NCI-H2227 treated with DMSO at 0.1 percent for 48 hours (cell line): ENCODE measurements at regions not wholly inside any gene's neighbourhood (a gene's known extent, or its start where the extent isn't known, plus 50 kb on each side); places are given as distances from the start of the nearest gene placed in this dataset.

Experiments
- DNase-seq: peaks from one replicate; lab custom pipeline; 2025; lab: John Stamatoyannopoulos, UW

DNA sequence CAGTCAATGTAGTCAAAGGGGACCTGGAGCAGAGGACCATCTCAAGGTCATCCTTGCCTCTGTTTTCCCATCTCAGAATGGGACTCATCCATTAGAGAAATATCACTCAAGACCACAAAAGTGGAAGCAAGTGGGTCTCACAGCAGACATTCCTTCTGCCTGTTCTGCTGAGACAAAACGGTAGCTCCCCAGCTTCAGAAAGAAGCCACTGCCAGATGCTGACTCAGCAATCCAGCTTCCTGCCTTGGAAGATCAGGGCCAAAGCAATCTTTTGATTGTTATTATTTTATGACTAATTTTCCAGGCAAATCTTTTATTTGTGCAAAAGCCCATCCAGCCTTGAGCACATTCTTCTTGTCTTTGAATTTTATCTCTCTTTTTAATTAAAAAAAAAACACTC lies 86.8 kb downstream of the CCT6B start:
- no peak for DNase-seq

DNA sequence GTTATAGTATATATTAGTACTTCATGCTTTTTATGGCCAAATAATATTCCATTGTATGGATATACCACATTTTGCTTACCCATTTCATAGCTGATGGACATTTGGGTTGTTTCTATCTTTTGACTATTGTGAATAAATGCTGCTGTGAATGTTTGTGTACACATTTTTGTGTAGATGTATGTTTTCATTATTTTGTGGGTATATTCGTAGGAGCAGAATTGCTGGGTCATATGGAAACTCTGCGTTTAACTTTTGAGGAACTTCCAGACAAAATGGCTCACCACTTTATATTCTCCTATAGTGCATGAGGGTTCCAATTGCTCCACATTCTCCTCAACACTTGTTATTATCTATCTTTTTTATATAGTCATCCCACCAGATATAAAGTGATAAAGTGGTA lies 88.6 kb downstream of the CCT6B start:
- no peak for DNase-seq

DNA sequence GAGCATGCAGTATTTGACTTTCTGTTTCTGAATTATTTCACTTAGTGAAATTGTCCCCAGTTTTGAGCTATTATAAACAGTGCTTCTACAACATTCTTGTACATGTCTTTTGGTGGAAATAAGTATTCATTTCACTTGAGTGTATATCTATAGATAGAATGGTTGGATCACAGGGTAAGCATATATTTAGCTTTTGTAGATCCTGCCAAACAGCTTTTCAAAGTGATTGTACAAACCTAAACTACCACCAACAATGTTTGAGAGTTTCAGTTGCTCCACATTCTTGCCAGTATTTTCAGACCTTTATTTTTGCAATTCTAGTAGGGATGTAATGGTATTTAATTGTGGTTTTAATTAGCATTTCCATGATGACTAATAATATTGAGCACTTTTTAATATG lies 91.6 kb downstream of the CCT6B start:
- DNase-seq: no peak

DNA sequence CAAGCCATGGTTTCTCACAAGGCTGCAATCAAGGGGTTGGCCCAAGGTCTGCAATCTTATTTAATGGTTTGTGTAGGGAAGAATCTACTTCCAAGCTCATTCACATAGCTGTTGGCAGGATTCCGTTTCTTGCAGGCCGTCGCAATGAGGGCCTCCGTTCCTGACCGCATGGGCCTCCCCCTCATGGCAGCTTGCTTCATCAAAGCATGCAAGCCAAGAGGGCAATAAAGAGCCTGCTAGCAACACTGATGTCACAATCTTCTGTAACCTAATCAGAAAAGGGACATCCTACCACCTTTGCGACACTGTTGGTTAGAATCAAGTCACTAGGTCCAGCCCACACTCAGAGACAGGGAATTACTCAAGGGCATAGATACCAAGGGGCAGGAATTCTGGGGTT lies 95.5 kb downstream of the CCT6B start:
- no peak for DNase-seq

DNA sequence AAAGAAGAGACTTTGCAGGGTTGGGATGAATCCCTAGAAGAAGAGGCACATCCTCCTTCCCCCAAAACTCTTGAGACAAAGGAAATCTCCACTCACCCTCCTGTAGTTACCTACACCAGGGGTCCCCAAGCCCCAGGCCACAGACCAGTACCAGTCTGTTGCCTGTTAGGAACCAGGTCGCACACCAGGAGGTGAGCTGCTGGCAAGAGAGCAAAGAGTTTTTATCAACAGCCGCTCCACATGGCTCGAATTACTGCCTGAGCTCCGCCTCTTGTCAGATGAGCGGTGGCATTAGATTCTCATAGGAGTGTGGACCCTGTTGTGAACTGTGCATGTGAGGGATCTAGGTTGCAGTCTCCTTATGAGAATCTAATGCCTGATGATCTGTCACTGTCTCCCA lies 98.9 kb downstream of the CCT6B start:
- DNase-seq: no peak

DNA sequence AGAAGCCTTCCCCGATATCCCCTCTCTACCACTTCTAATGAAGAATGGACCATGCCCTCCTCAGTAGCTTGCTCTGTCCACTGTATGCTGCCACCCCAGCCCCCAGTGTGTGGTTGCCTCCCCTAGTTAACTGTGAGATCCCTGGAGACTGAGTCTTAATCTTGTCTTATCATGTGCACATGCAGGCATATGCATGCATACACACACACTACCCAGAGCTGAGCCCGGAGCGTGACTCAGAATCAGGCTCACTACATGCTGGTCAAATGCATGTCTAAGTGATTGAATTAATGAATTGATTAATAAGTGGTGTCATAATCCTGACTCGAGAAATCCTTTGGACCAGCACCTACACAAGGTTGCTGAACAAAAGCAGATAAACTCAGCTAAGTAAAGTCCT lies 99.4 kb downstream of the CCT6B start:
- no peak for DNase-seq

DNA sequence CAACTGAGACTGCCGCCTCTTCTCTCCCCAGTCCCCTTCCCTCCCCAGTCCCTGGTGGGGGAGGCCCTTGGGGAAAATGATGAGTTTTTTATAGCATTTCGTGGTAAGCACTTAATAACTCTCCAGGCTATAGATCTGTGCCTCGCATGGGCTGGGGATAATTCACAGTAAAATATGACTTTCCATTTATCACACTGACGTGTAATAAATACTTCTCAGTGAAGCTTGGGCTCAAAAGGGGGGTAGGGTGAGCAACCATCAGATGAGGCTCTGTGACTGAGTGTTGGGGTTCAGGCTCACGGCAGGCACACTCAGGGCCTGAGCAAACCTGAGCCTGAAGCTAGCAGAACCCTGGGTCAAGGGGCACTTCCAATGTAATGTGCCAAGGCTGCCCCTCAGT lies 101.6 kb downstream of the CCT6B start:
- no peak for DNase-seq

DNA sequence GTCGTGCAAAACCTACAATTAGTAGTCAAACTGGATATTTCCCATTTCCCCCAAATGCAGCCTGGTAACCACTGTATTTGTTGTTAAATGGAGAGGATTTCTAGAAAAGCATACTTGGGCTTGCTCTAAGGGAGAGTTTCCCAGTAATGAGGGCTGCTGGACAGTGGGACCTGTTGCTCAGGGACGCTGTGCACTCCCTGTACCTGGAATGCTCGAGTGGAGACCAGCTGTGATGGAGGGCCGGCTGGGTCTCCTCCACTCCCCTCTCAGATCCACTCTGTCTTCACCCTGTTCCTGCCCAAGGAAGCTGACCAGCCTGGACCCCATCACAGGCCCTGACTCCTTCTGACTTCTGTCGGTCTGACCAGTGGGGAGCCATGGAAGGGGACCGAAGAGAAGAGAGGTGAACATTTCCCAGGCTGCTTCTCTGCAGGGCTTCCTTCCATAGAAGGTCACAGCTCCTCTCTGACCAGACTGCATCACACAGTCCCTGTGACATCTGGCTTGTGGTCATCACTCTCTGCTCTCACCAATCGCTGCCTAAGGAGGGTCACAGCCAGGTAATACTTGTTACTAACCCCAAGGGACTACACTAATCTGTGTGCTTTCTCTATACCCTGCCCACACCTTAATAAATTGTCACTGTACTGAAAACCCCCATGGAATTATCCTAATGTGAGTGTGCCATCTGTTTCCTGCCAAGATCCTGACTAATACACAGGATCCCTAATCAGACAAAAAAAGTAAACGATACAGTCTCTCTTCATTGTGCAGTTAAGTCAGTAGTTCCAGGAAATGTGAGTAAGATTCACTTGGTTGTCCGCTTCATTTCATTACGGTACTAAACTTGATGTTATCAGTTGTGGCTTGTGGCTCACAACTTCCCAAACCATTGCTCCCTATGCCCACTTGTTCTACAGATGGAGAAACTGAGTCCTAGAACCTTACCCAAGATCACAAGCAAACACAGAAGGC lies 102.4 kb downstream of the CCT6B start:
- DNase-seq: no peak

DNA sequence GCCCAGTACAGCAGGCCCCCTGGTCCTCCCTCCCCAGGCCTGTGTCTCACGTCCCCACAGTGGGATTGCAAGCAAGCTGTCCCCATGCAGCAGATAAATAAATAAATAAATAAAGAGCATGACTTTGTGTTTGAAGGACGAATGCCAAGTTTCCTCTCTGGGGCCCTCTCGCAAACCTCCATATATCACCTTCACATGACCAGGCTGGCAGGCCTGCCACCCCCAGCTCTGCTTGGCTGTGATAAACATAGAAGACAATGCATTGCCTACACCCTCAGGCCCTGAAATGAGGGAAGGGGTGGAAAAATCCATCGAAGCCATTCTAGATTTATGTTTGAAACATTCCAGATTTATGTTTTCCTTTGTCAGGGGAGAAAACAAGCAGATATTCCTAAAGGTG lies 107.3 kb downstream of the CCT6B start:
- no peak for DNase-seq

DNA sequence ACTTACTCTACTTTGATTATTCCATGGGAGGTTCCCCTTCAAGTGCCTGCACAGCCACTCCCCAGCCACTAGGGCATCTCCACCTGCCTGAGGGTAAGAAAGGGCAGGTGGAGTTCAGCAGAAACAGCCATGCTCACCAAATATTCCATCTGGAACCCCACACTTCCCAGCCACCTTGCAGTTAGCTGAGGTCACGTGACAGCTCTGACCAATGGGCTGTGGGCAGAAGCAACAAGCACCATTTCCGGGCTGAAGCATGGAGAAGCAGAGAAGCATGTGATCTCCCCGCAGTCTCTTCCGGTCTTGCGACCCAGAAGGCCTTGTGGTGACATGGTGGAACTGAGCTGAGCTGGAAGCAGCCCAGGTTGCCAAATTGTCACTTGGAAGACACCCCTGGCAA lies 108.6 kb downstream of the CCT6B start:
- no peak for DNase-seq

DNA sequence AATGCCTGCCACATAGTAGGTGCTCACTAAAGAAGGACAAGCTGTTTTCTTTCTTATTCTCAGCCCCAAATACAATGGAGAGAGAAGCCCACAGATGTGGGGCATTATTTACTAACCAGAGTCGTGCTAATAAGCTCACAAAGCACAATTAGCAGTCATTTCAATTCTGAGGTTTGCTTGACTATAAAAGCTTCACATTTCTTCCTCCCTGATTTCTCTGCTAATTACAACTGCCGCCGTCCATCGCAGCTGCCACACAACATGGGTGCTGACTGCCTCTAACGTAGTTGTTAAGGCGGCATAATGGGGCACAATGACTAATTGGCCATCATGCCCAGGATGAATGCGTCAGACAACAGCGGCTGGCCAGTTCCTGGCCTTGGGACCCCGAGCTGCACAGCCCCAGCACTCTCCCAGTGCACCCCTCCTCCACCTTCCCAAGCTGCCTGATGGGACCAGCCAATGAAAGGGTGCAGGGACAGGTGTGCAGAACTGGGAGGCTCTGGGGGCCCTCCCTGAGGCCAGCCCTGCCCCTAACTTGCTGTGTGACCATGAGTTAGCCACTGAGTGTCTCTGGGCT lies 109.2 kb downstream of the CCT6B start:
- no peak for DNase-seq

DNA sequence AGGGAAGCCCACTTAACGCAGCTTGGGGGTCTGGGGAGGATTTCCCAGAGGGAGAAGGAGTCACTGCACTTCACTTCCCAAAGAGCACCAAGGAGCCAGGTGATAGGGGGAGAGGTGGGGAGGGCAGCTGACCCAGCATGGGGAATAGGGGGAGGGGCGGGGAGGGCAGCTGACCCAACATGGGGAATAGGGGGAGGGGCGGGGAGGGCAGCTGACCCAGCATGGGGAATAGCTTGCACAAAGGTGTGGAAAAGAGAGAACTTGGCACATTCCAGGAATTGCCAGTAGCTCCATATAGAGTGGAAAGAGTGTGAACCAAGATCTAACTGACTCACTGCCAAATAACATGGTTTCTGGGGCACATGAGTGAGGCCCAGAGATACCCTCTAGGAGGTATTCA lies 110.3 kb downstream of the CCT6B start:
- no peak for DNase-seq

DNA sequence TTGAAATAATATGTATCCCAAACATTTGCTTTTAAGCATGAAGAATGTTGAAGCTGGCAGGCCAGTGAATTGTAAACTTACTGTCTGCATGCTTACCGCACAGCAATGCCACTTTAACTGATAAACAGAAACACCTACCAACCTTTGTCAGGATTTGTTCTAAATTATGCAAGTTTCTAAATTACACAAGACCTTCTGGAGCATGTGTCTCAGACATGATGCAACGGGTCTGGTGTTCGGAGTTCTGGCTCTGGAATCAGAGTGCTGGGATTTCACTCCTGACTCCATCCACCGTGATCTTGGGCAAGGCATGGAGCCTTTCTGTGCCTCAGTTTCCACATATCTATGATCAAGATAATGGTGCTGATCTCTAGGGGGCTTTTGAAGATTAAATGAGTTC lies 111.2 kb downstream of the CCT6B start:
- no peak for DNase-seq

DNA sequence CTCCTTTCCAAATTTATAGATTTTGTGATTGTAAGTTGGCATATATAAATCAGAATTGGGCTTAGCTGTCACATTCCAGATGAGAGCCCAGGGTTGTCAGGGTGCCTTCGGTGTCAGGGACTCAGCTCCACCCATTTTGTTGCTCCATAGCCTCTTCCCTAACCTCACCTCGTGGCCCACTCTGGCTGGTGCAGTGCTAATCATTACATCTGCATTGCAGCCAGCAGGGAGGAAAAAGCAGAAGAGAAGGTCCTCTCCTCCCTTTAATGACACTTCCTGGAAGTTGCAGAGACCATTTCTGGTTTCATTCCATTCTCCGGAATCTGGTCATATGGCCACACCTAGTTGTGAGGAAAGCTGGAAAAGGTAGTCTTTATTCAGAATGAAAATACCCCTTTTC lies 113.3 kb downstream of the CCT6B start:
- no peak for DNase-seq

DNA sequence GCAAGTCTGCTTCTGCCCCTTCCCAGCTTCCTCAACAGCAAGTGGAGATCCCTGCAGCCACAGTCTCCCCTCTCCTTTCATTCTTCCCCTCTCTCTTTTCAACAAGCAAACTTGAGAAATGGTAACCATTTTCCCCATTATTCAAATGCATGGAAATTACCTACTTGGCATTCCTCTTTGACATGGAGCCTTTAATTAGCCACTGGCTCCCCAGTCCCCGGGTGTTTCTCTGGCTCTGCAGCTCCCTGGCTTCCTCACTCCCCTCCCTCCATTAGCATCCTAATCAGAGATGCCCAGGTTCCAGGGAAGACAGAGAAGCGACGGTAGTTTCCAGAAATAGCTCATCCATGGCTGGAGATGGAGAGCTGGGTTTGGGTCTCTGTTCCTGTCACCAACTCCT lies 116.0 kb downstream of the CCT6B start:
- no peak for DNase-seq

DNA sequence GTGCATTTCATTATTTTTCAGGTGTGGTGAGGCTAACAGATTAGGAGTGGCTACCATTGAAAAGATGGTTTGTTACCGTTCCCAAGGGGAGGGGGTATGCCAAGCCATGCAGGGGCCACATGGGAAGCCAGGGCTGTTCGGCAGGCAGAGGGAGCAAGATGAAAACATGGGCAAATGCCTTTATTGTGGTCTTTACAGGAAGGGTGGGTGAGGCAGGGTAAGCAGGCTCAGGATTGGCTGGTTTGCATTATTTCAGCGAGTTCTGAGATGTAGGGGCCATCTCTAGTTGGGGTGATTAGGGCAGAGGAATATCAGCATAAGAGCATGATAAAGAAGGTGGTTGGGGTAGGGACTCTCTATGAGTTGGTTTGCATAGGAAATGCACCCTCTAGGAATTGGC lies 117.6 kb downstream of the CCT6B start:
- DNase-seq: no peak

DNA sequence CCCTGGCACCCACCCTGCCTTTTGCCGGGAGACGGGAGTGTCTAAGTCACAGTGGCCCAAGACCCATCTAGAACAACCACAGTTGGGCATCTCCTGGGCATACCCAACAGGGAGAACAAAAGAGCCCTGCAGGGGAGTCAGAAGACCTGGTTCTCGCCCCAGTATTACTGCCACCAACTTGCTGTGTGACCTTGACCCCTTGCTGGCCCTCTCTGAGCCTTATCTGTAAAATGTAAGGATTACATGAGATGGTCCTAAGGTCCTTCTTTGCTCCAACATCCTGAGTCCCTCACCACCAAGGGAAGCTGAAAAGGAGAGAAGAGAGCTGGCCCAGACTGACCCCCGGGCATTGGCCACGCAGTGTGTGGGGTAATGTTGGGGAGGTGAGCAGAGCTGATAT lies 119.0 kb downstream of the CCT6B start:
- no peak for DNase-seq

DNA sequence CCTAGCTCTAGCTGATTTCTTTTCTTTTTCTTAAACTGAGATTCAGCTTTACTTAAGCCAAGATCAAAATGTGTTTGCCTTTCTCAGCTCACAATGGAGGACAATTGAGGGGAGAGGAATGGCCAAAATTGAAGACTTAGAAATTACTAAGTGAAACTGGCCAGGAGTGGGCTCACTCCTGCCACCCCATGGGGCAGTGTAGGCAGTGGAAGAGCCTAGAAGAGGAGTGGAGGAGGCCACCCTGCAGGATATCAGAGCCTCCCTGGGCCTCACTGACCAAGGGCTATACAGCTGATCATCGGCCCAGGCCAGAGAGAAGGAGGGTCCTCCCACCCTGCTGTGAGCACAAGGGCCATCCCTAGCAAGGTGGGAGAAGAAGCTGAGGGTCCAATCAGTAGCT lies 119.8 kb downstream of the CCT6B start:
- no peak for DNase-seq

DNA sequence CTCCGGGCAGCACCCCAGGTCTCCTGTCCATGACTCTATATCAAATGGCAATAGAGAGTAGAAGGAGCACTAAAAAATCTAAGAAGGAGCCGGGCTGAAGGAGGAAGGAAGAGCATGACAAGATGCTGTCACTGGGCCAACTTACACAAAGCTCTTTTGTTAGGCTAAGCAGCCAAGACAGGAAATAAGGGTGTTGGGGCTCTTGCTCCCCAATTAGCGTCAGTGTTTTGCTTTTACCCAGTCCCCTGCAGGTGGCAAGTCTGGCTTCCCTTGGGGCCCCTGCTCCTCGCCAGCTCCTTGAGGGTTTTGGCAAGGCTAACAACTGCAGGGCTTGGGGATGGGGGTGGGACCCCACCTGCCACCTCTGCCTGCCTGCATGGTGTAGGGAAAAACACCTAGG lies 120.5 kb downstream of the CCT6B start:
- no peak for DNase-seq

DNA sequence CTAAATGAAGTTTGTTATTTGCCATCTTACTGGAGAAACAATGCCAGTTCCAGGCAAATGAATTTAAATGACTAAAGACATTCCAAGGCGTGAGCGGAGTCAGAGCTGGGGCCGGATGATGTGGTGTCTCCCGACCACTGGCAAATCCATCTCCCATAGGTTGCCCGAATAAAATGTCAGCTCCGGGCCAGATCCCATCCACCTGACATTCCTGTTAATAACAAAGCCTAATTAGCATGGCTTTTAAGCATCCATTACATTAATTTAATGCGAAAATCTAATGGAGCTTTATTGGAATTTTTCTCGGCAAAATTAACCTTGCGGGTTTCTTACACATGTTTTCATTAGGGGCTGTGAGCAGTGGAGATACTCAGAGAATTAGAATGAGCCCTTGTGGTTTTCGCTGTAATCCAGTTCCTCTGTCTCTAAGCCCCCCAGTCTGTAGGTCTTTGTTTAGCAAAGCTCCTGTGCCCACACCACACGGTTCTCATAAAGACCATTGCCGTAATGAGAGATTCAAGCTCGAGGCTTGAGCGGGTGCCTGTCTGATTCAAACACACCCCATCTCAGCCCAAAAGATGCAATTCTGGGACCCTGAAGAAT lies 123.3 kb downstream of the CCT6B start:
- no peak for DNase-seq

DNA sequence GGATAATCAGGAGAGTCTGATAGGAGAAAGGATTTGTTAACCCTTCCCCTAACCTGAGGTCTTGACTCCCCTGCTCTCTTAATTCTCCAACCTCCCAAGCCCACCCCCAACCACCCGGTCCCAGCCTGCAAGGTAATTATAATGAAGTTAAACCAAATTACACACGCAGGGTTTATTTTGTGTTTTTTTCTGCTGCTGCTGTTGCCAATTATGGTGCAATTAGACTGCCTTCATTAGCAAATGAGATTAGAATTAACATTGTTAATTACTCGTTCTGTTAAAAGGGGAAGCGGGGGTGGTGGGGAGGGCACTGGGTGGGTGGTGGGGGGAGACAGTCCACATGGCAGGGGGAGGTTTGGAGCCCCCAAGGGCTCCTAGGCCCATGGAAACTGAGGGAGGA lies 128.9 kb downstream of the CCT6B start:
- no peak for DNase-seq

DNA sequence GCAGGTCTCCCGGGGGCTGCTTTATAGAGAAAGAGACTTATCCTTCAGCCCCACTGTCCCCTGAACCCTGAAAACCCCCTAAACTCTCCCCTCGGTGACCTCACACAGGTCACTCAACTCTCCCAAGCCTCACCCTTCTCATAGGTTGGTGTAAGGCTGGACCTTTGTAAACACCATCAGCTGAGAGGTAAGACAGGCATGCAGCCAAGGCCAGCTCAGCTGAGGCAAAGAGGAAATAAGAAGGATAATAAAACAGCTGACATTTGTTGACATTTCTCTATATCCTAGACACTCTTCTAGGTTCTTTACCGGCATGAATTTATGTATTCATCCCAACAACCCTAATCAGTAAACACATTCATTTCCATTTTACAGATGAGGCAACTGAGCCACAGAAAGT lies 134.3 kb downstream of the CCT6B start:
- no peak for DNase-seq

DNA sequence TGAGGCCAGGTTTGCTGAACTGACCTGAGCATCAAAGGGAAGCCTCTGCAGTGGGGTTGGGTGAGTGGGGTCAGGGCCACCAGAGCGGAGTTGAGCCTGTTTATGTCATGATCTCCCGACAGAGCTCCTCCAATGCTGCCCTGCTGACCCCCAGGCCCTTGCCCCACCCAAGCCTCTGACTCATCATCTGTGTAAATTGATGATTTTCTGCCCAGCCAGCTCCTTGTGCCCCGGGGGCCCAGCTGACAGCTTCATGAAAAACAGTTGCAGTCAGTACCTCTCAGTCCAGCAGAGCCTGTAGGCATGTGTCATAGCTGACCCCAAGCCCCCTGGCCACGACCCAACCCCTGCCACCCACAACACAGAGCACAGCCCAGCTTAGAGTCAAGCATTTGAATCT lies 134.9 kb downstream of the CCT6B start:
- DNase-seq: no peak
